Medulla oblongata (tissue), 1 donor: ENCODE measurements at regions not wholly inside any gene's neighbourhood (a gene's known extent, or its start where the extent isn't known, plus 50 kb on each side); places are given as distances from the start of the nearest gene placed in this dataset.
"Not testable (repeated sequence)": the region's sequence is repeated elsewhere in the genome, so short reads cannot be mapped to it uniquely, and the experiment has no call there.

ENCODE experiments used
- DNase-seq: peaks from one replicate; pipeline ENCODE4 v3.0.0-alpha.2; 2015; ENCODE audit errors: extremely low spot score

GRCh38 chr15:39417366-39418134, 163.3 kb upstream of the THBS1 start:
- DNase-seq = no peak

GRCh38 chr15:39419651-39420050, 161.2 kb upstream of the THBS1 start:
- no peak for DNase-seq

- not testable (repeated sequence) for DNase-seq
Measured at GRCh38 chr15:39420123-39420852, 160.6 kb upstream of the THBS1 start.

- not testable (repeated sequence) for DNase-seq
Measured at GRCh38 chr15:39420853-39421192, 160.1 kb upstream of the THBS1 start.

- no peak for DNase-seq
Measured at GRCh38 chr15:39426552-39427532, 154.0 kb upstream of the THBS1 start.

GRCh38 chr15:39427705-39428104, 153.2 kb upstream of the THBS1 start:
- DNase-seq = no peak

- DNase-seq = no peak
Measured at GRCh38 chr15:39429898-39430357, 151.0 kb upstream of the THBS1 start.

- no peak for DNase-seq
Measured at GRCh38 chr15:39430389-39430788, 150.5 kb upstream of the THBS1 start.

- no peak for DNase-seq
Measured at GRCh38 chr15:39431376-39431775, 149.5 kb upstream of the THBS1 start.

GRCh38 chr15:39432026-39432425, 148.9 kb upstream of the THBS1 start:
- no peak for DNase-seq

GRCh38 chr15:39432912-39433348, 147.9 kb upstream of the THBS1 start:
- no peak for DNase-seq

- no peak for DNase-seq
Measured at GRCh38 chr15:39433376-39433775, 147.5 kb upstream of the THBS1 start.

- no peak for DNase-seq
Measured at GRCh38 chr15:39434163-39434562, 146.7 kb upstream of the THBS1 start.

- DNase-seq = no peak
Measured at GRCh38 chr15:39434751-39435238, 146.1 kb upstream of the THBS1 start.

- DNase-seq = no peak
Measured at GRCh38 chr15:39435244-39435643, 145.6 kb upstream of the THBS1 start.

- no peak for DNase-seq
Measured at GRCh38 chr15:39438260-39438659, 142.6 kb upstream of the THBS1 start.

- DNase-seq = no peak
Measured at GRCh38 chr15:39438799-39439592, 141.9 kb upstream of the THBS1 start.

GRCh38 chr15:39442898-39443297, 138.0 kb upstream of the THBS1 start:
- no peak for DNase-seq

- no peak for DNase-seq
Measured at GRCh38 chr15:39443659-39444219, 137.1 kb upstream of the THBS1 start.

GRCh38 chr15:39444735-39445470, 136.0 kb upstream of the THBS1 start:
- DNase-seq = no peak
